Heart left ventricle (tissue), 16 donors: ENCODE measurements at regions not wholly inside any gene's neighbourhood (a gene's known extent, or its start where the extent isn't known, plus 50 kb on each side); places are given as distances from the start of the nearest gene placed in this dataset.

Experiments used
- ATAC-seq, 4 donors: fragments of 200-7000 bp; cut with Tn5 transposase; one replicate each; pipeline ENCODE4 v1.9.1; 2020 to 2022; ENCODE audit warnings: moderate library complexity in 4 of 4, mild to moderate bottlenecking in 3 of 4, moderate number of reproducible peaks in 1 of 4
- DNase-seq, 5 donors: peaks; one replicate each; pipeline ENCODE4 v3.0.0-alpha.2; 2020
- H3K27ac ChIP-seq, 12 donors: fragments of 200-600 bp; sonication (generic) in 4 of 12; one replicate each; pipeline versions ENCODE4 v1.5.0 to v1.8.0; 2016 to 2022; ENCODE audit warnings: mild to moderate bottlenecking in 2 of 12
- H3K27me3 ChIP-seq, 9 donors: fragments of 200-600 bp; sonication (generic) in 2 of 9; one replicate each; pipeline versions ENCODE4 v1.5.1 to v1.8.0; 2016 to 2022; ENCODE audit warnings: mild to moderate bottlenecking in 3 of 9
- H3K36me3 ChIP-seq, 9 donors: fragments of 200-600 bp; sonication (generic) in 2 of 9; one replicate each; pipeline versions ENCODE4 v1.5.0 to v1.8.0; 2018 to 2022; ENCODE audit warnings: mild to moderate bottlenecking in 2 of 9
- H3K4me1 ChIP-seq, 12 donors: fragments of 200-600 bp; sonication (generic) in 4 of 12; one replicate each; pipeline versions ENCODE4 v1.5.0 to v1.8.0; 2016 to 2022; ENCODE audit warnings: mild to moderate bottlenecking in 3 of 12
- H3K4me3 ChIP-seq, 12 donors: fragments of 200-600 bp; sonication (generic) in 4 of 12; one replicate each; pipeline versions ENCODE4 v1.5.0 to v1.8.0; 2017 to 2022; ENCODE audit warnings: mild to moderate bottlenecking in 9 of 12, moderate library complexity in 4 of 12
- H3K9me3 ChIP-seq, 12 donors: fragments of 200-600 bp; sonication (generic) in 4 of 12; one replicate each; pipeline versions ENCODE4 v1.5.0 to v1.8.0; 2016 to 2022; ENCODE audit warnings: mild to moderate bottlenecking in 1 of 12
- POLR2A ChIP-seq, 2 donors: fragments of 450-650 bp; IDR thresholded peaks; one replicate each; pipeline ENCODE4 v1.6.1; 2017; ENCODE audit warnings: antibody characterized with exemption in 2 of 2, mild to moderate bottlenecking in 2 of 2, moderate library complexity in 2 of 2
- WGBS, 4 donors: extraction: QIAGEN DNeasy Blood & Tissue Kit in 2 of 4; methylation state at CpG; one replicate each; pipeline versions ENCODE4 v1.1.5 to v1.1.7; 2013 to 2018; 5-methylcytosine and 5-hydroxymethylcytosine counted together
- intact Hi-C, 10 donors: fragments of 100-400 bp; cut with DNase I; formaldehyde crosslinking; loops; one replicate each; pipeline versions ENCODE4 v1.11.1 to v1.14.2; 2022
- TF ChIP-seq, protein P1 (sequence below), 12 donors: fragments of 200-600 bp; sonication (generic) in 4 of 12; IDR thresholded peaks; one replicate each; pipeline versions ENCODE4 v1.5.0 to v1.8.0; 2018 to 2022; ENCODE audit warnings: antibody characterized with exemption in 12 of 12, mild to moderate bottlenecking in 5 of 12
- donor health status: ischemic (EF 13 %, LVEDD 7.1; RV severe dilation, severe dysfunction).
- donor health status: healthy with polysubstance abuse.
- donor health status: DM: no; HTN: yes; CAD: no.
- donor health status: DM: no; HTN: no; CAD: no.
- donor health status: ischemic (EF 25% LVEDD 6.9; RV normal size, moderate dysfunction).
- donor health status: ischemic (EF 25% LVEDD 5.7; RV mildly dilated, moderate dysfunction).
- donor health status: healthy.
- donor health status: DM: yes; HTN: yes; CAD: no.
- donor health status: ischemic (EF 35%, LVEDD 5.7; RV mildly dilated, moderate dysfunction).
- donor health status: nonischemic (EF 11% LVEDD 7.7; RV severe dilation, severe dysfunction).
- donor health status: DM: yes; HTN: yes; CAD: no.
- donor health status: PGD.
- donor health status: ischemic (EF 29% LVEDD 5.4; RV normal size, mild dysfunction).
- donor health status: nonischemic (EF 23%, LVEDD 6.1; RV moderate dilation, normal function).

DNA sequence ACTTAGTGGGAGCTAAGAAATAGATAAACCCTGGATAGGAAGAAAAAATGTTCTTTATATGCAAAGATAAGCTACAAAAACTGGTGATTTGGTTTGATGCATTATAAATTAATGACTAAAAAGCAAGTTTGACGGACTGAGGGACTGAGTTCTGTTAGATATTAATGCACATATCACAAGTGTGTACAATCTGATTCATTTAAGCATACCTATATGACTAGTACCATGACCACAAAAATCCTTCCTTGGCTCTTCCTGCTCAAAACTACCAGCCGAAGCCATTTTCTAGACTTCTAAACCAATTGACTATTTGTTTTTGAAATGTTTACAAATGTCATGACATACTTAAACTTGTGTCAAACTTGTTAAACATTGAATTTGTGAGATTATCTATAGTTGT, 374.5 kb upstream of the MON1B start:
- Histone ChIP-seq H3K9me3 (peaks cover 0 to 3% (median 0%) of the 10 kb centered on the region in 12 donors), H3K4me1 (no peaks in the 10 kb centered on the region), H3K27ac (no peak overlapping the region), H3K36me3 (no peaks in the 10 kb centered on the region), H3K27me3 (no peaks in the 10 kb centered on the region), H3K4me3 (no peak overlapping the region)
- intact Hi-C loops, result no loop called here
- 82 to 87% (median 84%) methylated on average over 2 of the region's 2 CpGs for WGBS, 4 donors
- TF ChIP-seq, protein P1, sequence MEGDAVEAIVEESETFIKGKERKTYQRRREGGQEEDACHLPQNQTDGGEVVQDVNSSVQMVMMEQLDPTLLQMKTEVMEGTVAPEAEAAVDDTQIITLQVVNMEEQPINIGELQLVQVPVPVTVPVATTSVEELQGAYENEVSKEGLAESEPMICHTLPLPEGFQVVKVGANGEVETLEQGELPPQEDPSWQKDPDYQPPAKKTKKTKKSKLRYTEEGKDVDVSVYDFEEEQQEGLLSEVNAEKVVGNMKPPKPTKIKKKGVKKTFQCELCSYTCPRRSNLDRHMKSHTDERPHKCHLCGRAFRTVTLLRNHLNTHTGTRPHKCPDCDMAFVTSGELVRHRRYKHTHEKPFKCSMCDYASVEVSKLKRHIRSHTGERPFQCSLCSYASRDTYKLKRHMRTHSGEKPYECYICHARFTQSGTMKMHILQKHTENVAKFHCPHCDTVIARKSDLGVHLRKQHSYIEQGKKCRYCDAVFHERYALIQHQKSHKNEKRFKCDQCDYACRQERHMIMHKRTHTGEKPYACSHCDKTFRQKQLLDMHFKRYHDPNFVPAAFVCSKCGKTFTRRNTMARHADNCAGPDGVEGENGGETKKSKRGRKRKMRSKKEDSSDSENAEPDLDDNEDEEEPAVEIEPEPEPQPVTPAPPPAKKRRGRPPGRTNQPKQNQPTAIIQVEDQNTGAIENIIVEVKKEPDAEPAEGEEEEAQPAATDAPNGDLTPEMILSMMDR (IDR thresholded peaks at IDR 0.05), result no peak
- no peak for TF ChIP-seq POLR2A (IDR thresholded peaks at IDR 0.05)
- ATAC-seq (no peak), DNase-seq (no peak)

DNA sequence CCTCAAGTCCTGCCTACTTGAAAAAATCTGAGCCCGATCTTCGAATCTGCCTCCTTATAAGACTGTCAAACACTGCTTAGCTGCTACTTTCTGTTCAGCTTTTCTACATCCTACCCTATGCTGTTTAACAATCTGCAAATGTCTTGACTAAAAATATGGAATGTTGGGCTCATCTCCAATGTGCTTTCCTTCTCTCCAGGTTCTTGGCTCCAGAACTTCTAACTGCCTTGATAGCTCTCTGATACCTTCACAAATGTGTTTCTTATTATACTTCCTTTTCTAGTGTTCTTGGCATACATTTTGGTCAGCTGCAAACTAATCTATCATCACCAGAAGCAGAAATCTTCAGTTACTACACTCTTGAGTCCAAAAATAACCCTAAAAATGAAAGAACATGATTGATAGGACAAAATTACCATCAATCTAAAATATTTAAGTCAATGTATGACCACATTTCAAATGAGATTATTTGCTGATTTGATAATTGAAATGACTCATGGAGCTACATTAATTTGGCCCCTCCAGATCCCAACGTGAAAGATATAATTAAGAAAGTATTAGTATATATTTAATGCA, 372.3 kb upstream of the MON1B start:
- intact Hi-C loops, result no loop called here
- TF ChIP-seq, protein P1 (IDR thresholded peaks at IDR 0.05), result no peak
- no peak for TF ChIP-seq POLR2A (IDR thresholded peaks at IDR 0.05)
- no peaks in the 10 kb centered on the region for H3K27me3 ChIP-seq
- 47 to 66% (median 63%) methylated on average over 3 of the region's 3 CpGs for WGBS, 4 donors
- H3K4me1 ChIP-seq, result no peaks in the 10 kb centered on the region
- DNase-seq, result no peak
- no peaks in the 10 kb centered on the region for H3K36me3 ChIP-seq
- no peak overlapping the region for H3K4me3 ChIP-seq
- no peak overlapping the region for H3K27ac ChIP-seq
- no peaks in the 10 kb centered on the region for H3K9me3 ChIP-seq
- ATAC-seq, result no peak

DNA sequence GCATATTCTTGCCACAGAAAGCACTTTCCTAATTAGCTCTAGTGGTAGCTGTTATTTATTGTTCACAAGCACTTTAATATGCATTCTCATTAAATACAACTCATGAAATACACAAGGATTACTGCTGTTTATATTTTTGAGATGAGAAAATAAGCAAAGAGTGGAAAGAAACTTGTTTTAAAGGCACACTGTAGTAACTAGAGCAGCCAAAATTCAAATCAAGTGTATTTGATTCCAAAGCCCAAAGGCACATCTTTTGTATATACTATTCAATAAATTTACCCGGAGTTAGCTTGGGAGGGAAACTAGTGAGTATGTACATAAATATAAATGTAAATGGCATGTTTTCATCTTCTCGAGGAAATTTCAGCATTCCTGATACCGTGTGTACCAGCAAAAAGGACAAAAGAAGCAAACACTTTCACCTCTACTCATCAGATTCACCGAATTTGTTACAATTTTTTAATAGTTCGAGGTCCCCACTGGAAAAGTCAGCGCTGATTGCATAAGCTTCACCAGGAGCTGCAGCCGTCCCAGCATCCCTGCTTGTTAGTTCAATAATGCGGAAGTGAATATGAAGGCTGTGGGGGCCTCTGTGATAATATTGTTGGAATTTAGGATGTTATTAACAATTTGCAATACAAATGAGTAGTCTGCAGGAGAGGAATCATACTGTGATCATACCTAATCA, 371.6 kb upstream of the MON1B start:
- no peak overlapping the region for H3K27ac ChIP-seq
- intact Hi-C loops, result no loop called here
- ATAC-seq (no peak), DNase-seq (no peak)
- WGBS, 4 donors, result 84 to 88% (median 87%) methylated on average over 8 of the region's 8 CpGs
- TF ChIP-seq, protein P1 (IDR thresholded peaks at IDR 0.05), result no peak
- TF ChIP-seq POLR2A (IDR thresholded peaks at IDR 0.05), result no peak
- H3K9me3 ChIP-seq, result no peaks in the 10 kb centered on the region
- no peaks in the 10 kb centered on the region for H3K4me1 ChIP-seq
- no peaks in the 10 kb centered on the region for H3K27me3 ChIP-seq
- H3K4me3 ChIP-seq, result no peak overlapping the region
- no peaks in the 10 kb centered on the region for H3K36me3 ChIP-seq

DNA sequence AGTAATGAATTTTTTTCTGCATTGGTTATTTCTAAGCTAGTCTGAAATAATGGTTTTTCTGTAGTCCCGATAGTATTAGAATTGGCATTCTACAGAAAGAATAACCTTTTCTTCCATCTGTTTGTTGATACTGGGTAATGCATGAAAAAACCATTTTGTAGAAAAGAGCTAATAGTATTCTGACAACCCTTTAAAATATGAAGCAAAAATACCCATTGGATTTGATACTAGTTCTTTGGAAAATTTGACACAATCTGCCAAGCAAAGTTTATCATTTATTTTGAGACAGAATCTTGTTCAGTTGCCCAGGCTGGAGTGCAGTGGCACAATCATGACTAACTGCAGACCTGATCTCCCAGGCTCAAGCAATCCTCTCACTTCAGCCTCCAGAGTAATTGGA, 366.8 kb upstream of the MON1B start:
- WGBS, 4 donors, result 81 to 98% (median 85%) methylated on average over 1 of the region's 1 CpG
- DNase-seq (no peak), ATAC-seq (no peak)
- intact Hi-C loops, result no loop called here
- Histone ChIP-seq H3K27me3 (no peaks in the 10 kb centered on the region), H3K36me3 (no peaks in the 10 kb centered on the region), H3K4me1 (no peaks in the 10 kb centered on the region), H3K27ac (no peak overlapping the region), H3K9me3 (no peaks in the 10 kb centered on the region), H3K4me3 (no peak overlapping the region)
- TF ChIP-seq POLR2A (IDR thresholded peaks at IDR 0.05), result no peak
- TF ChIP-seq, protein P1 (IDR thresholded peaks at IDR 0.05), result no peak
